ENCODE measurements at regions not wholly inside any gene's neighbourhood (a gene's known extent, or its start where the extent isn't known, plus 50 kb on each side); places are given as distances from the start of the nearest gene placed in this dataset.

DNA sequence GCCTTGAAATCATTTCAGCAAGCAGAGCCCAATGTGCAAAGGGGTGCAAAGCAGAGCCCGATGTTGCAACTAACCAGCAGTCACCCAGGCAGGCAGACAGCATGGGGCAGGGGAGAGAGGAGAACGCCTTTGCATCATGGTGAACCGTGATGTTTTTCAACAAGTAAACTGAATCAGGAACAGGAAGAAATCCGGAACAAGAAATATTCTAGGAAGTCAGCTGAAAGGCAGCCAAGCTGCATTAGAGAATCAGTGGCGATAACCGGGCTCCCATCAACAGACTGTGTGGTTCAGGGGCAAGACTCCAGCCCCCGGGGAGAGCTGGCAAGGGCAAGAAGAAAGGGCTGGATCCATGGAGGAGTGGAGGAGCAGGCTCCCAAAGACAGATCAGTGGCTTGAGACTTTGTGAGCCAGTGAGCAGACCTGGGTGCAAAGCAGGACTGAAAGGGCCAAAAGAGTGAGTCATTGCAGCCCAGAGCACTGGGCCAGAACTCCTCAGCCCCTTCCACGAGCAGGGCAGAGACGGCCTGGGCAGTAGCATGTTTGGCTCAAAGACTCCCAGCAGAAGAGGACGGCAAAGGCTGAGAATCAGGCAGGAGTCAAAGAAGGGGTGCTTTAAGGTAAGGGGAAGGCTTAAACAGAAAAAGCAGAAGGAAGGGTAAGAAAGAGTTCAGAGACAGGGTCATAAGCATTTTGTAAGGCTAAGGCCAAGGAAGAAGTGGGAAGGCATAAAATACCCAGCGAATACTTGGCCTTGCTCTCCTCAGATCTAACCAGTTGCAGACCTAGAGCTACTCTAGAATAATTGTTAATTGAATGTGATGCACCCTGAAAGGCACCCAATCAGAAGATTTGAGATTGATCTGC lies 155.0 kb downstream of the SETD4 start:
- DNase-seq (ENCODE audit: low read depth, low spot score): no peak
- H3K4me3 ChIP-seq (ENCODE audit: low read depth, low read length): no peak overlapping the region
- TF ChIP-seq, protein P1, sequence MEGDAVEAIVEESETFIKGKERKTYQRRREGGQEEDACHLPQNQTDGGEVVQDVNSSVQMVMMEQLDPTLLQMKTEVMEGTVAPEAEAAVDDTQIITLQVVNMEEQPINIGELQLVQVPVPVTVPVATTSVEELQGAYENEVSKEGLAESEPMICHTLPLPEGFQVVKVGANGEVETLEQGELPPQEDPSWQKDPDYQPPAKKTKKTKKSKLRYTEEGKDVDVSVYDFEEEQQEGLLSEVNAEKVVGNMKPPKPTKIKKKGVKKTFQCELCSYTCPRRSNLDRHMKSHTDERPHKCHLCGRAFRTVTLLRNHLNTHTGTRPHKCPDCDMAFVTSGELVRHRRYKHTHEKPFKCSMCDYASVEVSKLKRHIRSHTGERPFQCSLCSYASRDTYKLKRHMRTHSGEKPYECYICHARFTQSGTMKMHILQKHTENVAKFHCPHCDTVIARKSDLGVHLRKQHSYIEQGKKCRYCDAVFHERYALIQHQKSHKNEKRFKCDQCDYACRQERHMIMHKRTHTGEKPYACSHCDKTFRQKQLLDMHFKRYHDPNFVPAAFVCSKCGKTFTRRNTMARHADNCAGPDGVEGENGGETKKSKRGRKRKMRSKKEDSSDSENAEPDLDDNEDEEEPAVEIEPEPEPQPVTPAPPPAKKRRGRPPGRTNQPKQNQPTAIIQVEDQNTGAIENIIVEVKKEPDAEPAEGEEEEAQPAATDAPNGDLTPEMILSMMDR (IDR thresholded peaks at IDR 0.05; ENCODE audit: insufficient read depth, low read length, missing control alignments): no peak
- POLR2A ChIA-PET: no interaction called here
- CTCF ChIA-PET: no interaction called here

- POLR2A ChIA-PET: no interaction called here
- CTCF ChIA-PET: interaction anchor here (1.2 kb wide), 1 partner anchor 39 kb away, joined by 3 read pairs; no protein-coding TSS in a partner anchor
- no peak for DNase-seq (ENCODE audit: low read depth, low spot score)
- TF ChIP-seq, protein P1 (IDR thresholded peaks at IDR 0.05; ENCODE audit: insufficient read depth, low read length, missing control alignments): no peak
- no peak overlapping the region for H3K4me3 ChIP-seq (ENCODE audit: low read depth, low read length)
Observed at GRCh38 chr21:35900539-35900938, 159.8 kb downstream of the SETD4 start.

- TF ChIP-seq, protein P1 (IDR thresholded peaks at IDR 0.05; ENCODE audit: insufficient read depth, low read length, missing control alignments): no peak
- ChIA-PET CTCF (no interaction called here), POLR2A (interaction anchor here (0.5 kb wide), 1 partner anchor 227 kb away, joined by 3 read pairs; no protein-coding TSS in a partner anchor)
- no peak overlapping the region for H3K4me3 ChIP-seq (ENCODE audit: low read depth, low read length)
- no peak for DNase-seq (ENCODE audit: low read depth, low spot score)
Observed at GRCh38 chr21:35896060-35896459, 164.3 kb downstream of the SETD4 start.

GRCh38 chr21:35895598-35895997 lies 164.7 kb downstream of the SETD4 start:
- TF ChIP-seq, protein P1 (IDR thresholded peaks at IDR 0.05; ENCODE audit: insufficient read depth, low read length, missing control alignments): no peak
- DNase-seq (ENCODE audit: low read depth, low spot score): no peak
- H3K4me3 ChIP-seq (ENCODE audit: low read depth, low read length): no peak overlapping the region
- ChIA-PET CTCF (no interaction called here), POLR2A (no interaction called here)

DNA sequence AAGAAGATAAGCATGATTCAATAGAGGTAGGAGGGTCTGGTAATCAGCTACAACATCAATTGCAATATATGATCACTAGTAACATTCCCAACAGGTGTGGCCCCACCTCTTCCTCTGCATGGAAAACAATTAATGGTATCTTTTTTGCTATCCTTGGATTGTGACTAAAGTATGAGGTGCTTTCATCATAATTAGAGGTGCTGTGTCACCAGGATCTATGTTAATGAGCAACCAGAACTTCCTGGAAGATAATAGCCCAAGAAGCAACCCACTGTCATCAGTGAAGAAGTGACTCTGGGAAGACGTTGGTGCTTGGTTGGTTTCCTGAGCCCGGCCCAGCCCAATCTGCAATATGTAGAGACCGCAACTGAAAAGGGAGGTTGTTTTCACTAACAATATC lies 167.2 kb downstream of the SETD4 start:
- no peak for DNase-seq (ENCODE audit: low read depth, low spot score)
- TF ChIP-seq, protein P1 (IDR thresholded peaks at IDR 0.05; ENCODE audit: insufficient read depth, low read length, missing control alignments): no peak
- no peak overlapping the region for H3K4me3 ChIP-seq (ENCODE audit: low read depth, low read length)
- POLR2A ChIA-PET: no interaction called here
- CTCF ChIA-PET: no interaction called here

GRCh38 chr21:35886887-35887286 lies 173.4 kb downstream of the SETD4 start:
- no peak for DNase-seq (ENCODE audit: low read depth, low spot score)
- TF ChIP-seq, protein P1 (IDR thresholded peaks at IDR 0.05; ENCODE audit: insufficient read depth, low read length, missing control alignments): no peak
- ChIA-PET CTCF (no interaction called here), POLR2A (no interaction called here)
- no peak overlapping the region for H3K4me3 ChIP-seq (ENCODE audit: low read depth, low read length)

Data from AG04449 (cell line).